ENCODE measurements at regions not wholly inside any gene's neighbourhood (a gene's known extent, or its start where the extent isn't known, plus 50 kb on each side); places are given as distances from the start of the nearest gene placed in this dataset.

DNA sequence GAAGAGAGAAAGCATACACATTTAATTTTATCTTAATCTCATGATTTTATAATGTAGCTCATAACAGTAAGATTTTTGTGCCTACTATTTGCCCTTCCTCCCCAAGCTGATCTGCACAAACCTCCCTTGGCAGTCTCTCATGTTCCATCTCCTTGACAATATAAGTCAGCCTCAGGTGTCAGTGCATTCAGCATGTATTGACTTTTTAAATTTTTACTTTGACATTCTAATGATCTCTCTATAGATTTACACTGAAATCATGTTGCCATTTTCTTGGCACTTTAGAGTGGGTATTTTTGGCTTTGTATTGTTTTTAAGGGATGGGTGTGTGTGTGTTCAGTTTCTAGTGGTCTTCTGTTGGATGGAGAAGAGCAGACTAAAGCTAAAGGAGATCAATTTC is 505.3 kb upstream of the CPEB2 start:
- no peak overlapping the region for H3K4me3 ChIP-seq
- TF ChIP-seq, protein P1, sequence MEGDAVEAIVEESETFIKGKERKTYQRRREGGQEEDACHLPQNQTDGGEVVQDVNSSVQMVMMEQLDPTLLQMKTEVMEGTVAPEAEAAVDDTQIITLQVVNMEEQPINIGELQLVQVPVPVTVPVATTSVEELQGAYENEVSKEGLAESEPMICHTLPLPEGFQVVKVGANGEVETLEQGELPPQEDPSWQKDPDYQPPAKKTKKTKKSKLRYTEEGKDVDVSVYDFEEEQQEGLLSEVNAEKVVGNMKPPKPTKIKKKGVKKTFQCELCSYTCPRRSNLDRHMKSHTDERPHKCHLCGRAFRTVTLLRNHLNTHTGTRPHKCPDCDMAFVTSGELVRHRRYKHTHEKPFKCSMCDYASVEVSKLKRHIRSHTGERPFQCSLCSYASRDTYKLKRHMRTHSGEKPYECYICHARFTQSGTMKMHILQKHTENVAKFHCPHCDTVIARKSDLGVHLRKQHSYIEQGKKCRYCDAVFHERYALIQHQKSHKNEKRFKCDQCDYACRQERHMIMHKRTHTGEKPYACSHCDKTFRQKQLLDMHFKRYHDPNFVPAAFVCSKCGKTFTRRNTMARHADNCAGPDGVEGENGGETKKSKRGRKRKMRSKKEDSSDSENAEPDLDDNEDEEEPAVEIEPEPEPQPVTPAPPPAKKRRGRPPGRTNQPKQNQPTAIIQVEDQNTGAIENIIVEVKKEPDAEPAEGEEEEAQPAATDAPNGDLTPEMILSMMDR (IDR thresholded peaks at IDR 0.05) = no peak
- H3K27ac ChIP-seq = no peak overlapping the region
- no peaks in the 10 kb centered on the region for H3K36me3 ChIP-seq
- H3K4me1 ChIP-seq (ENCODE audit: control insufficient read depth in 1 of 2, low read depth in 2 of 2) = no peaks in the 10 kb centered on the region
- no peaks in the 10 kb centered on the region for H3K27me3 ChIP-seq (replicated peaks; ENCODE audit: insufficient read depth)
- peaks cover 4% of the 10 kb centered on the region for H3K9me3 ChIP-seq
- DNase-seq (ENCODE audit: low spot score) (no peak), ATAC-seq (ENCODE audit: insufficient number of reproducible peaks, low FRiP score, low read depth) (no peak)

- Histone ChIP-seq H3K27ac (no peak overlapping the region), H3K9me3 (peaks cover 4% of the 10 kb centered on the region), H3K36me3 (no peaks in the 10 kb centered on the region), H3K4me1 (ENCODE audit: control insufficient read depth in 1 of 2, low read depth in 2 of 2) (no peaks in the 10 kb centered on the region), H3K27me3 (replicated peaks; ENCODE audit: insufficient read depth) (no peaks in the 10 kb centered on the region), H3K4me3 (no peak overlapping the region)
- DNase-seq (ENCODE audit: low spot score) (no peak), ATAC-seq (ENCODE audit: insufficient number of reproducible peaks, low FRiP score, low read depth) (no peak)
- TF ChIP-seq, protein P1 (IDR thresholded peaks at IDR 0.05) = no peak
These were observed 498.1 kb upstream of the CPEB2 start for GRCh38 chr4:14504162-14504561.

DNA sequence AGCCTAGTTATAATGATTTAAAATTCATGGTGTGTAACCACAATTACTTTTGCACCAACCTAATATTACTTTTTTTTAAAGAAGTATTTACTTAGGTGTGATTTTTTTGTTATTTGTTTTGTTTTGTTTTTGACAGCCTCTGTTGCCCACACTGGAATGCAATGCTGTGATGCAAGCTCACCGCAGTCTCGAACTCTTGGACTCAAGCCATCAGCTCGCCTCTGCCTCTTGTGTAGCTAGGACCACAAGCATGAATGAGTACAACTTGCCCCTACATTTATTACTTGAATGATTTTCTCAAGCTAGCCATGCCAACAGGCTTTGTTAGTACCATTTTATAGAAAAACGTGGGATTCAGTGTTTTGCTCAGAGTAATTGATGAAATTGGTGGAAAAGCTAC is 488.8 kb upstream of the CPEB2 start:
- H3K36me3 ChIP-seq = no peaks in the 10 kb centered on the region
- no peaks in the 10 kb centered on the region for H3K27me3 ChIP-seq (replicated peaks; ENCODE audit: insufficient read depth)
- no peak for ATAC-seq (ENCODE audit: insufficient number of reproducible peaks, low FRiP score, low read depth)
- DNase-seq (ENCODE audit: low spot score) = no peak
- no peak overlapping the region for H3K27ac ChIP-seq
- H3K9me3 ChIP-seq = no peaks in the 10 kb centered on the region
- TF ChIP-seq, protein P1 (IDR thresholded peaks at IDR 0.05) = no peak
- H3K4me3 ChIP-seq = no peak overlapping the region
- peaks cover 0 to 3% of the 10 kb centered on the region in 2 donors for H3K4me1 ChIP-seq (ENCODE audit: control insufficient read depth in 1 of 2, low read depth in 2 of 2)

GRCh38 chr4:14515556-14515955 is 486.7 kb upstream of the CPEB2 start:
- TF ChIP-seq, protein P1 (IDR thresholded peaks at IDR 0.05) = no peak

DNA sequence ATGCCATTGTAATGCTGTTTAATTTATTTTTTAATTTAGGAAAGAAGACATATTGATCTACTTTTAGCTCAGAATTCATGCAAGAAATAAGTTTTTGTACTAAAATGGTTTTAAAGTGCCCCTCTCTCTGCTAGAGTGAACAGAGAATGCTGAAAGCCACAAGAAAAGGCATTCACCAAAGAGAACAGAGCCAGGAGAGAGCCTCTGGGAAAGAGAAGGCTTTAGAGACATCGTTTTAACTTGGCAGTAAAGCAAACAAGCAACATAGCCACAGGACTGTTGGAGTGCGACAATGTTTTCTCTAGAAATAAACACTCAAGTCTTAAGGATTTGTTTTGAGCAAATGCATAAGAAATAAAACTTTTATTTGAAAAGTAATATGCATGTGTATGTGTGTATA is 484.1 kb upstream of the CPEB2 start:
- TF ChIP-seq, protein P1 (IDR thresholded peaks at IDR 0.05) = no peak
- DNase-seq (ENCODE audit: low spot score) (no peak), ATAC-seq (ENCODE audit: insufficient number of reproducible peaks, low FRiP score, low read depth) (no peak)
- H3K27me3 ChIP-seq (replicated peaks; ENCODE audit: insufficient read depth) = no peaks in the 10 kb centered on the region
- H3K27ac ChIP-seq = no peak overlapping the region
- no peaks in the 10 kb centered on the region for H3K36me3 ChIP-seq
- H3K9me3 ChIP-seq = no peaks in the 10 kb centered on the region
- H3K4me3 ChIP-seq = no peak overlapping the region
- H3K4me1 ChIP-seq (ENCODE audit: control insufficient read depth in 1 of 2, low read depth in 2 of 2) = peaks cover 0 to 9% of the 10 kb centered on the region in 2 donors

More at GRCh38 chr4:14515556-14515955, 486.7 kb upstream of the CPEB2 start:
- no peaks in the 10 kb centered on the region for H3K27me3 ChIP-seq (replicated peaks; ENCODE audit: insufficient read depth)
- no peaks in the 10 kb centered on the region for H3K36me3 ChIP-seq
- ATAC-seq (ENCODE audit: insufficient number of reproducible peaks, low FRiP score, low read depth) (no peak), DNase-seq (ENCODE audit: low spot score) (no peak)
- H3K27ac ChIP-seq = no peak overlapping the region
- peaks cover 0 to 9% of the 10 kb centered on the region in 2 donors for H3K4me1 ChIP-seq (ENCODE audit: control insufficient read depth in 1 of 2, low read depth in 2 of 2)
- no peak overlapping the region for H3K4me3 ChIP-seq
- no peaks in the 10 kb centered on the region for H3K9me3 ChIP-seq

All from thoracic aorta (tissue), 2 donors.